Neural crest cell (in vitro differentiated cells): ENCODE measurements at regions not wholly inside any gene's neighbourhood (a gene's known extent, or its start where the extent isn't known, plus 50 kb on each side); places are given as distances from the start of the nearest gene placed in this dataset.
"Not testable (repeated sequence)": the region's sequence is repeated elsewhere in the genome, so short reads cannot be mapped to it uniquely, and the experiment has no call there.

Experiments used
- DNase-seq: peaks from one replicate; pipeline ENCODE4 v3.0.0; 2021; ENCODE audit warnings: low read depth, mixed read lengths, low spot score
- H3K27ac Mint-ChIP-seq: one replicate; pipeline ENCODE4 v1.8.0; 2021; ENCODE audit warnings: mild to moderate bottlenecking, mixed read lengths; ENCODE audit not compliant: unreplicated experiment
- H3K27me3 Mint-ChIP-seq: 2 replicates; pipeline ENCODE4 v1.8.0; 2021; ENCODE audit warnings: low read depth, mild to moderate bottlenecking, mixed read lengths
- H3K36me3 Mint-ChIP-seq: 2 replicates; pipeline ENCODE4 v1.8.0; 2021; ENCODE audit warnings: low read depth, mild to moderate bottlenecking, mixed read lengths
- H3K4me1 Mint-ChIP-seq: 2 replicates; pipeline ENCODE4 v1.8.0; 2021; ENCODE audit warnings: mixed read lengths
- H3K4me3 Mint-ChIP-seq: one replicate; pipeline ENCODE4 v1.8.0; 2021; ENCODE audit warnings: mild to moderate bottlenecking, mixed read lengths
- H3K9me3 Mint-ChIP-seq: 2 replicates; pipeline ENCODE4 v1.8.0; 2021; ENCODE audit warnings: mixed read lengths
- CTCF ChIP-seq: fragments of 200-600 bp; sonication (generic); conservative IDR thresholded peaks from 2 replicates; pipeline ENCODE4 v1.5.0; 2021; ENCODE audit warnings: antibody characterized with exemption, mild to moderate bottlenecking

- not testable (repeated sequence) for H3K27ac Mint-ChIP-seq, H3K9me3 Mint-ChIP-seq, H3K4me3 Mint-ChIP-seq, H3K36me3 Mint-ChIP-seq, DNase-seq, H3K4me1 Mint-ChIP-seq, H3K27me3 Mint-ChIP-seq
These were observed 281.7 kb downstream of the CEP170 start for GRCh38 chr1:242973341-242973740.

DNA sequence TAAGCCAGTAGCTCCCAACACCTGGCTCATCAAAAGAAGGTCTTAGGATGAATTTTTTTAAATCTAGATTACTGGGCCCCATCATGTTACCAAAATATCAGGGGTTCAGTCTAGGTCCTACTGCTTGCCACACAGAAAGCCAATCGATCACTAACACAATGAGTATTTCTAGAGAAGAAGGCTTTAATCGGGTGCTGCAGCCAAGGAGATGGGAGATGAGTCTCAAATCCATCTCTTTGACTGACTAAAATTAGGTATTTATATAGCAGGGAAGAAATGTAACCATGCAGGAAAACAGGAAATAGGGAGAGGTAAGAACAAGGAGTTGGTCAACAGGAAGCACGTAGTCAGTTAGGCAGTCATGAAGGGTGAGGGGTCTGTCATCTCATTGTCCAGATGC, 288.2 kb downstream of the CEP170 start:
- Mint-ChIP-seq H3K4me1 (no peaks in the 10 kb centered on the region), H3K36me3 (peaks cover 6% of the 10 kb centered on the region), H3K4me3 (no peak overlapping the region), H3K9me3 (peaks cover 8% of the 10 kb centered on the region), H3K27me3 (peaks cover 5% of the 10 kb centered on the region), H3K27ac (no peak overlapping the region)
- no peak for DNase-seq
- TF ChIP-seq CTCF: no peak

DNA sequence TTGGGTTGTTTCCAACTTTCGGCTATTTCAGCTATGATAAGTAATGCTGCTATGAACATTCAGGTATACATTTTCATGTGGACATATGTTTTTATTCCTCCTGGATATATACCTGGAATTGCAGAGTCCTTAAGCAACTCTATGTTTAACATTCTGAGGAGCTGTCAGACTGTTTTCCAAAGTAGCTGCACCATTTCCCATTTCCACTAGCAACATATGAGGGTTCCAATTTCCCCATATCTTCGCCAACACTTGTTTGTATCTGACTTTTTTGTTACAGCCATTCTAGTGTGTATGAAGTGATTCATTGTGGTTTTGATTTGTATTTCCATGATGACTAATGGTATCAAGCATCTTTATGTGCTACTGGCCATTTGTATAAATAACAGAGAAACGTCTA, 295.7 kb downstream of the CEP170 start:
- not testable (repeated sequence) for DNase-seq, H3K27ac Mint-ChIP-seq, H3K4me1 Mint-ChIP-seq, H3K36me3 Mint-ChIP-seq, H3K27me3 Mint-ChIP-seq, H3K9me3 Mint-ChIP-seq, H3K4me3 Mint-ChIP-seq

DNA sequence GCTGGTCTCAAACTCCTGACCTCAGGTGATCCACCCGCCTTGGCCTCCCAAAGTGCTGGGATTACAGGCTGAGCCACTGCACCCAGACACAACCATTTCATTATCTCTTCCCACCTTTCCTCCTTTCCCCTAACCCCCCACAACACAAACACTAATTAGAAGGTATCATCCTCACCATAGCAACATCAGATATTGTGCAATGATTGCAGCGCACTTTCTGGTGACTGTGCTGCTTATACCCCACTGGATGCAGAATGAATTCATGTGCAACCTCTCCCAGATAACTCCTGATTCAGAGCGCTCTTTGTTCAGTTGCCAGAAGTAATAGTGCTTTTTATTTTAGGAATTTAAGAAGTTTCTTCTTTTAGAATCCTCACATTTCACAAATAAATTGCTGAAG, 300.1 kb downstream of the CEP170 start:
- H3K27me3 Mint-ChIP-seq, DNase-seq, H3K27ac Mint-ChIP-seq, H3K4me1 Mint-ChIP-seq, H3K9me3 Mint-ChIP-seq, H3K4me3 Mint-ChIP-seq, H3K36me3 Mint-ChIP-seq: not testable (repeated sequence)

DNA sequence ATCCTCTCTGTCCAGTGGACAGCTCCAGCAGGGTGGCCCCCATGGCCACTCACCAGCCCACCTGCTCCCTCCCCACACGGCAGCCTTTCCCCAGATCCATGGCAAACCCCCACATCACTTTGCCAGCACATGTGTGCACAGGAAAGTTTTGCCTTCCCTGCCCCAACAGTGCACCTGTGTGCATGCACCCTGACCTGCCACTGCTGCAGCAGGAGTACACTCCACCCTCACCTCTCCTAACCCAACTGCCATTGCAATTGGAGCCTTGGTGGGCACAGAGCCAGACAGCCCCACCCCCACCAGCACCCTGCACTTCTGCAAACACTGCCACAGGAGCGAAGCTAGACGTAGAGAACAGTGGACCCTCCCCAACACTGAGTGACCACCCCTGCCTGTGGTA, 308.9 kb downstream of the CEP170 start:
- peaks cover 8% of the 10 kb centered on the region for H3K9me3 Mint-ChIP-seq
- no peak for TF ChIP-seq CTCF

GRCh38 chr1:242936725-242937124, 318.4 kb downstream of the CEP170 start:
- not testable (repeated sequence) for H3K4me3 Mint-ChIP-seq, H3K9me3 Mint-ChIP-seq, H3K4me1 Mint-ChIP-seq, H3K27ac Mint-ChIP-seq, H3K36me3 Mint-ChIP-seq
- H3K27me3 Mint-ChIP-seq: peaks cover 14% of the 10 kb centered on the region
- TF ChIP-seq CTCF: peak; percentile 55
- DNase-seq: peak; percentile 36

More for the DNA sequence above, 308.9 kb downstream of the CEP170 start:
- Mint-ChIP-seq H3K36me3 (peaks cover 5% of the 10 kb centered on the region), H3K27ac (no peak overlapping the region), H3K4me3 (no peak overlapping the region), H3K27me3 (peaks cover 15% of the 10 kb centered on the region), H3K4me1 (no peaks in the 10 kb centered on the region)
- no peak for DNase-seq

DNA sequence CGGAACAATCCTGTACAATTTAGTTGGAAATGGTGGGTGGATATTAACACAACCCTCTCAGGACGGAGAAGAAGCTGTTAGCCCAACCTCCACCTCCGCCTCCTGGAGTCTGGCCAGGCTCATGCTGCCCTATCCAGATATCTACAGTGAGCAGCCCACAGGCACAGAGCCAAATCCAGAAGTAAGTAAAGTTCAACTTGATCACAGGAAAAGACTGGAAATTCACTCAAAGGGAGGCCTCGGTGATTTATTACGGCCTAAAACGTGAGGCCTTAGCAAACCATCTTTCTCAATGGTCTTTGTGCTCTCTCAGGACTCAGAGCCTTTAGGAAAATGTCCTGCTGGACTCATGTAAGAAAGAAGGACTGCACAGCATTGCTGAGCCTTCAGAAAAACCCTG, 330.4 kb downstream of the CEP170 start:
- not testable (repeated sequence) for DNase-seq, H3K36me3 Mint-ChIP-seq, H3K27me3 Mint-ChIP-seq, H3K27ac Mint-ChIP-seq, H3K4me3 Mint-ChIP-seq, H3K4me1 Mint-ChIP-seq, H3K9me3 Mint-ChIP-seq

DNA sequence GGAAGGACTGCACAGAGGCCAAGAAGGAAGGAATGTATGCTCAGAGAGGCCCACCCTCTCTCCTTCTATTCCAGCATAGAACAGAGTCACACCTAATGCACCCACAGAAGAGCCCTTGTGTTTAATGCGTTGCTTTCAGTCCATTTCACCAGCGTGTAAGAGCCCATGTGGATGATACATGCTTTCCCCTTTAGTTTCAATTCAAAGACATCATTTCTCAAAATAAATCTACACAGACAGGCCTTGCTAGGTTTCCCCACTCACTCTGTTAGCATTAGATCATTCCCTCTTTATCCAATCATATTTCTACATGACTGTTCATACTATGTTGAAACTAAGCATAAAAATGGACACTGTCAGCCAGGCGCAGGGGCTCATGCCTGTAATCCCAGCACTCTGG, 331.5 kb downstream of the CEP170 start:
- H3K27me3 Mint-ChIP-seq, H3K4me3 Mint-ChIP-seq, H3K4me1 Mint-ChIP-seq, DNase-seq, H3K36me3 Mint-ChIP-seq, H3K9me3 Mint-ChIP-seq: not testable (repeated sequence)
- peak overlapping the region; percentile 82 for H3K27ac Mint-ChIP-seq

GRCh38 chr1:242914729-242915128, 340.4 kb downstream of the CEP170 start:
- not testable (repeated sequence) for H3K9me3 Mint-ChIP-seq, DNase-seq, H3K4me1 Mint-ChIP-seq, H3K27me3 Mint-ChIP-seq, H3K36me3 Mint-ChIP-seq, H3K27ac Mint-ChIP-seq, H3K4me3 Mint-ChIP-seq

- not testable (repeated sequence) for H3K27me3 Mint-ChIP-seq, H3K36me3 Mint-ChIP-seq, H3K4me1 Mint-ChIP-seq, H3K4me3 Mint-ChIP-seq, DNase-seq, H3K9me3 Mint-ChIP-seq, H3K27ac Mint-ChIP-seq
These were observed 342.2 kb downstream of the CEP170 start for GRCh38 chr1:242912855-242913254.

DNA sequence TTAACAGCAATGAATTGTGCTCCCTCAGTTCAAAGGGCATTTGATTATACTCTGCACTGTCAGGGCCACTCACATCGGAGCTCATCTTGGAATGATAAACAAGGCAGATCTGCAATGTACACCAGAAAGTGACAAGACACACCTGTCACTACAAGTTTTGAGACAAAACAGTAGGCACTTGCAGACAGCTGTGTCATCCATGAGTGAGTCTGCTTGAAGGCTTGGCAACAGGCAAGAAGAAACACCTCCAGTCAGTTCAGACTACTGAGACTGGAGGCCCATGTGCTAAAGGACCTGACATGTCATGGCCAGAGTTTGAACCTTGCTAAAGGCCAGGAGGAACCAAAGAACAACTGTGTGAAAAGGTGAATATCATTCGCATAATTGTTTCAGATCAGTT, 354.5 kb downstream of the CEP170 start:
- not testable (repeated sequence) for DNase-seq, H3K27me3 Mint-ChIP-seq, H3K27ac Mint-ChIP-seq, H3K36me3 Mint-ChIP-seq, H3K4me1 Mint-ChIP-seq, H3K4me3 Mint-ChIP-seq, H3K9me3 Mint-ChIP-seq
